G401.6 (cell line): ENCODE measurements at regions not wholly inside any gene's neighbourhood (a gene's known extent, or its start where the extent isn't known, plus 50 kb on each side); places are given as distances from the start of the nearest gene placed in this dataset.

ENCODE experiments used
- FAIRE-seq: peaks from 2 replicates; lab custom pipeline; 2012; peaks lifted over from hg19 to GRCh38; lab: Jason Lieb, UNC

- FAIRE-seq = no peak
Observed at GRCh38 chr3:30122359-30122758, 484.0 kb upstream of the TGFBR2 start.

GRCh38 chr3:30123224-30123623 lies 483.2 kb upstream of the TGFBR2 start:
- no peak for FAIRE-seq

DNA sequence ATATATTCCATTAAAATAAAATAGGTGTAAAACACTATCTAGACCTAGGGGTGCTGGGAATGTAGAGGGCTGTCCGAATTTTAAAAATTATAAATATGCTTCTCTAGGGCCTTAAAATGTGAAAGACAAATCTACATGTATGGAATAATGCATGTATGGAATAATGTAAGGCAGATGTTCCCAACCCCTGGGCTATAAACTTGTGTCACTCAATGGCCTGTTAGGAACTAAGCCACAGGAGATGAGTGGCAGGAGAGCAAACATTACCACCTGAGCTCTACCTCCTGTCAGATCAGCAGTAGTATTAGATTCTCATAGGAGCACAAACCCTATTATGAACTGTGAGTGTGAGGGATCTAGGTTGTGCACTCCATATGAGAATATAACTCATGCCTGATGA lies 482.6 kb upstream of the TGFBR2 start:
- no peak for FAIRE-seq

- FAIRE-seq = no peak
Observed at GRCh38 chr3:30124435-30125370, 481.7 kb upstream of the TGFBR2 start.

GRCh38 chr3:30129765-30130164 lies 476.6 kb upstream of the TGFBR2 start:
- FAIRE-seq = no peak

DNA sequence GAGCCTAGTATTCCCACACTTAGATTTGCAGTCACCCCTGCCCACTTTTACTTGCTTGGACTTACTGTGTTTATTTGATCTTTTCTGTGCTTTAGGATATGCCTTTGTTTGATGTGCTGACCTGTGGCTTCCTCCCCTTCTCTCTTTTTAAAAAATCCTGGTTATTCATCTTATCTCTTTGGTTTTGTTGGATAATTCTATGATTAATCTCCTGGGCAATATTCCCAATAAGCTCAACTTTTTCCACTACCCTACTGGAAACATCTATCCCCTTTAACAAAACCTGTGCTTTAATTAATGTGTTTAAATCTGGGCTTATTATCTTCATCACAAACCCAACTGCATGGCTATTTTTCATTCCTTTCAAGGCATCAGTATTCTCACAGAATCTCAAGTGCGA lies 476.0 kb upstream of the TGFBR2 start:
- no peak for FAIRE-seq

DNA sequence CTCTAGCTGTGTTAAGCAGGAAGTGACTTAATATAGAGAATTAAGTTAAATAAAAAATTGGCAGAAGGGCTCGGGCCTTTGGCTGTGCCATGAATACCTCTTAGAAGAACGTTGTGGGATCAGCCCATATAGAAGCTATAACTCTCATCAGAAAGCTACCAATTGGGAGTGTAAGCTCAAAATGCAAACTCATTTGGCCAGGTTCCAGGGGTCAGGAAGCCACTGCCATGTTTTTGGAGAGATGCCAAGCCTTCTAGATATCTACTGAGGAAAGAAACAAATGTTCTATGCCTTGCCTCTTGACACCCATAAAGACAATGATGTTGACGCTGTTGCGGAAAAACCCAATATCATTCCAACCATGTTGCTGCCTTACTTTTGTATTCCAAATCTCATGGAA lies 475.2 kb upstream of the TGFBR2 start:
- FAIRE-seq = no peak

DNA sequence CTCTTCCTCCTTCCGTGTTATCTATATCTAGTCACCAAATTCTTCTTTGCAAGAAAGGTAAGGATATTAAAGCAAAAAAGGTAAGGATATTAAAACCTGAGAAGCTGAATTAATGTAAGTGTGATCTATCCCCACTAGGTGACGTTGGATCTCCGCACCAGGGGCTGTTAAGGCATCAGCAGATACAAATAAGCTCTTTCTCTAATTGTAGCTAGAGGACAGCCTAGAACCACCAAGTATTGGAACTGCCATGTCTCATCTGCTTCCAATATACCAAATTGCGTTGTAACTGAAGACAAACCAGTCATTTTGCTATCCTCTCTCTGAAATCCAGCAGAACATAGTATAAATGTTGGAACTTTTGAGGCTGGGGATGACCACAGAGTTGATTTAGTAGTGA lies 471.2 kb upstream of the TGFBR2 start:
- FAIRE-seq = no peak

- no peak for FAIRE-seq
Observed at GRCh38 chr3:30139283-30139682, 467.1 kb upstream of the TGFBR2 start.

- no peak for FAIRE-seq
Observed at GRCh38 chr3:30140356-30141075, 465.9 kb upstream of the TGFBR2 start.

- no peak for FAIRE-seq
Observed at GRCh38 chr3:30141178-30141581, 465.2 kb upstream of the TGFBR2 start.

DNA sequence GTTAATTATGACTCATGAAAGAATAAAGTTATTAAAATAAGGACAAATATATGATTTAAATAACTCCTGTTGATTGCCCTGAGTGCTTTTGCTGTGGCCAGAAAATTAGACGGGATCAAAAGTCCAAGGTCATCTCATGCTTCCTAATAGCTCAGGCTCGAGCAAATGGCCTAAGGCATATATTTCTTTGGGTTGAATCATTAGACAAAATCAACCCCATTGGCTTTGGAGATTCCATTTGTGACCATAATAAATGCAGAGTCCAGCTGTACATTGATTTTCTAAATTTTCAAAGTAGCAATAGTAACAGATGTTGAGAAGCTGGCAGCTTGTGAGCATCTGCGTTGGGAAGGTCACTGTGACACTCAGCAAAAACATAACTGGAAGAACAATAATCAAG lies 464.5 kb upstream of the TGFBR2 start:
- no peak for FAIRE-seq

DNA sequence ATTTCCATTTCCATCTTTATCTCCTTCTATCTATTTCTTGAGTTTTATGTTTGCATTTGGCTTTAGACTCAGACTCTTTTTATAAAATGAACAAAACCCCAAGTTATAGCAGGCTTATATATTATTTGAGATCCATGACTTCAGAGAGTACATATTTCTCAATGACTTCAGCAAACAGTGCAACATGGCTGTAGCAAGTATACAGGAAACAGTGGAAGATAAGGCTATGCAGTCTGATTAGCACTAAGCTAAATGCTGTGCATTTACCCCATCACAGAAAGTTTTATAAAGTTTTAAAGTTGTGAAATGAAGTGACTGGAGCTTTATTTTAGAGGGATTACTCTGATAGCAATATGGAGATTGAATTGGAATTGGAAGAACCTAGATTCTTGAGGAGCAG lies 463.5 kb upstream of the TGFBR2 start:
- no peak for FAIRE-seq

DNA sequence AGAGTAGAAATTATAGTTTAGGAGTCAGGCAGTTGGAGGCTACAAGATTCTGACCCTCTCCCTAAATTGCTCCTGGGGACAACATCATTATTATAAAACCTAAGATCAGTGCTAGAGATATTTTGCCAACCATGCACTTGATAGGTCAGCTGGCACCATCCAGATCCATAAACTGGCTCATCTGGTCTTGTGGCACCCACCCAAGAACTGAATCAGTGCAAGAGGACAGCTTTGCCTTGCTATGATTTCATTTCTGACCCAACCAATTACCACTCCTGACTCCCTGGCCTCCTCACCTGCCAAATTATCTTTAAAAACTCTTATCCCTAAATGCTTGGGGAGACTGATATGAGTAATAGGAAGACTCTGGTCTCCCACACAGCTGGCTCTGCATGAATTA lies 461.1 kb upstream of the TGFBR2 start:
- FAIRE-seq = no peak

GRCh38 chr3:30146978-30147377 lies 459.4 kb upstream of the TGFBR2 start:
- FAIRE-seq = no peak

- no peak for FAIRE-seq
Observed at GRCh38 chr3:30154853-30155252, 451.5 kb upstream of the TGFBR2 start.

DNA sequence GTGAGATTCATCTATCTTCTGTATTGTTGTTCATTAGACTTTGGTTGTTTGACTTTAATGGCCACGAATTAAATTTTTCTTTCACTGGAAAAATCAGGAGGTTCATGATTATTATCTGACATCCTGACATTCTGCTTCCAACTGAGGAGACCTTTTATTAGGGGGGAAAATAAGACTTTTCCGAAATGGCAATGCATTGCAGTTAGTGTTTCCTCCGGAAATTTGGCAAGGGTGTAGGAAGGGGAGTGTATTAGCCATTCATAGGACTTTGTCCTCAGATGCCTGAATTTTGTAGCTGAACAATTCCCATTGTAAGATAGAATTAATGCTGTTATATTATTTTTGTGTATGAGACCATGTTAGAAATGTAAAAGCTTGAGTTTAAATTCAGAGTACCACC lies 450.6 kb upstream of the TGFBR2 start:
- no peak for FAIRE-seq

DNA sequence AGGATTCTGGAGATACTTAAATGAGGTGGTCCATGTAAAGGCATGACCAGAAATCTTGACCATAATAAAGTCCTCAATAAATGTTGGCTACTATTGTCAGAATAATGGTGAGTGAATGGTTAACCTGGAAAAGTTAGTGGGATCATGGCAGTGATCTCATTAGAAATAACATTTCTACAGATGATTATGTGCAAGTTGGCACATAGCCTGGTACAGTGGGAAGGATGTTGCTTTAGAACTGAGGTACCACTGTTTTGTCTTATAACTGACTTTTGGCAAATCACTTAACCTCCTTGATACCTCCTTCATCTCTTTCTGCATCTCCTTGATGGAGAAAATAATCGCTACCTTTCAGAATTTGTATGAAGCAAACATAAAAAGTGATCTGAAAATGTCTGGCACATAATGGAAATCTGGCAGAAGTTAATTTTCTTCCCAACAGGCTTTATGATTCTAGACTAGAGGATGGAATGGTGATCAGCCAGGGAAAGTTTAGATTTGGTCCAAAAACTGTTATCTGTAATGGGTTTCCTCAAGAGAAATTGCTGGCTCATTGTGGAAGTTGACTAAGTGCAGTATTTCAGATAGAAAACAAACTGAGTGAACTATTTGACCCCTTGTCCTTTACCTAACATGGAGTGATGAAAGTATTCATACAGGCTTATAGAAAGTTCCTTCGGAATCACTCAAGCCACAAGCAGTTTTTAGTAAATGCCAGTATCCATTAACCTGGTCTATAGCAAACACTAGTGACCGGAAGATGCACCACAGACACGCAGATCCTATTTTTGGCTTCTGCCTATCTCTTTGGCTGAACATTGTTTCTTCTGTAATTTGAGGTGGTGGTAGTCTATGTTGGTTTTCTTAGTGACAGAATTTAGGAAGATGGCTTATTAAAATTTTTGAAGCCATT lies 449.6 kb upstream of the TGFBR2 start:
- no peak for FAIRE-seq

DNA sequence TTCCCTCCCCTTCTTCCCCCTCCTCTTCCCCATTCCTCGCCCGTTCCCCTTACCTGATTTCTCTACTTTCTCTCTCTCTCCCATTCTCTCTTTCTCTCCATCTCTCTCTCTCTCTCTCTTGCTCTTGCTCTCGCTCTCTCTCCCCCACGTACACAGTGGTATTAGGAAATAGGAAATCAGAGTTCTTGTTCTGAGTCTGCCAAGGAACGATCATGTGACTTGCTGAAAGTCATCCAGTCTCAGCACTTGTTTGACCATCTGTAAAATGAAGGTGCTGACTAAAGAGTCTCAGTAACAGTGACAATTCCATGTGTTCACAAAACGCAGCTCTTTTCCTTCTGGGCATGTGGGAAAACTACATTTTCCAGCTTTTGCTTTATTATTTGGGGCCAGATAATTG lies 445.0 kb upstream of the TGFBR2 start:
- no peak for FAIRE-seq

GRCh38 chr3:30162579-30162978 lies 443.8 kb upstream of the TGFBR2 start:
- no peak for FAIRE-seq

GRCh38 chr3:30166535-30166934 lies 439.9 kb upstream of the TGFBR2 start:
- no peak for FAIRE-seq

- no peak for FAIRE-seq
Observed at GRCh38 chr3:30167541-30168011, 438.8 kb upstream of the TGFBR2 start.
